ENCODE measurements at regions not wholly inside any gene's neighbourhood (a gene's known extent, or its start where the extent isn't known, plus 50 kb on each side); places are given as distances from the start of the nearest gene placed in this dataset.

DNA sequence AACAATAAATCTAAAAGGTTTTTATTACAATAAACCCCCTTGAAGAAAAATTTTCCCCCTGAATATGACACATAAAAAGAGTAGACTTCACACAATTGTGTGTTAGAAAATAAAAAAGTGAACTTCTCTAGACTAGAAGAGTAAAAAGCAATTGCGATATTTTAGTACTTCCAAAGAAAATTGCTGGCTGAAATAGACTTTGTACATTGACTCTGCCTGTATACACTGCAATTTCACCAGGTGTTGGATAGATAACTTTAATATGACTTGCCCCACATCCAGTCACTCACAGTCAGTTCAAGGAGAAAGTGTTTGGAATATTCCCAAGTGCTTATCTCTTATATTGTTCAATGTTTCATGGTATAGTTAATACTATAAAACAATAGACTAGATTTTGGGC lies 1780.1 kb upstream of the PCDH20 start:
- CTCF ChIA-PET, result no interaction called here
- Histone ChIP-seq H3K14ac (replicated peaks; ENCODE audit: low read depth, low read length) (no peak overlapping the region), H4K8ac (ENCODE audit: low read depth in 2 of 2, low read length in 2 of 2) (no peak overlapping the region), H3K27ac (ENCODE audit: insufficient read depth, low read length) (no peak overlapping the region), H2BK15ac (ENCODE audit: low read depth, low read length) (no peak overlapping the region), H3K4me3 (ENCODE audit: insufficient read depth, low read depth, low read length) (no peak overlapping the region), H2BK120ac (ENCODE audit: low read depth, low read length) (no peak overlapping the region), H3K18ac (ENCODE audit: low read depth, low read length) (no peak overlapping the region), H3K4me1 (ENCODE audit: control insufficient read depth, insufficient read depth, low read length) (peaks cover under 1% of the 10 kb centered on the region; the same call in 1 of the 2 replicates), H3K4ac (ENCODE audit: low read depth, low read length) (no peak overlapping the region), H3K27me3 (ENCODE audit: control insufficient read depth, insufficient read depth, low read length) (no peaks in the 10 kb centered on the region), H2BK5ac (ENCODE audit: low read depth, low read length, poor library complexity, severe bottlenecking) (no peak overlapping the region), H3K36me3 (ENCODE audit: control insufficient read depth, insufficient read depth, low read length) (no peaks in the 10 kb centered on the region), H4K91ac (ENCODE audit: insufficient read depth, low read depth, low read length) (no peak overlapping the region), H3K9ac (ENCODE audit: low read depth, low read length) (no peak overlapping the region), H2AFZ (replicated peaks; ENCODE audit: low read length, poor library complexity) (no peak overlapping the region), H4K5ac (ENCODE audit: low read depth, low read length) (no peak overlapping the region), H2BK20ac (ENCODE audit: low read depth, low read length) (no peak overlapping the region), H4K20me1 (ENCODE audit: insufficient read depth, low read length) (no peaks in the 10 kb centered on the region), H3K56ac (ENCODE audit: extremely low read depth, insufficient read depth, low read length) (no peak overlapping the region), H3K23ac (ENCODE audit: low read depth, low read length) (no peak overlapping the region), H3K9me3 (ENCODE audit: control insufficient read depth, insufficient read depth, low read length) (no peaks in the 10 kb centered on the region), H3K9me1 (ENCODE audit: insufficient read depth, low read length) (no peaks in the 10 kb centered on the region), H3K79me1 (ENCODE audit: low read depth in 1 of 2, low read length in 2 of 2) (no peaks in the 10 kb centered on the region), H3K4me2 (ENCODE audit: low read depth, low read length) (no peak overlapping the region), H2AK5ac (ENCODE audit: low read depth, low read length) (no peak overlapping the region), H2AK9ac (replicated peaks; ENCODE audit: low read depth, low read length, poor library complexity) (no peak overlapping the region)
- no peak for ATAC-seq (ENCODE audit: low read depth)
- no peak for DNase-seq
- no TSS peak for BruUV-seq (replicated peaks)
- TF ChIP-seq, protein P1, sequence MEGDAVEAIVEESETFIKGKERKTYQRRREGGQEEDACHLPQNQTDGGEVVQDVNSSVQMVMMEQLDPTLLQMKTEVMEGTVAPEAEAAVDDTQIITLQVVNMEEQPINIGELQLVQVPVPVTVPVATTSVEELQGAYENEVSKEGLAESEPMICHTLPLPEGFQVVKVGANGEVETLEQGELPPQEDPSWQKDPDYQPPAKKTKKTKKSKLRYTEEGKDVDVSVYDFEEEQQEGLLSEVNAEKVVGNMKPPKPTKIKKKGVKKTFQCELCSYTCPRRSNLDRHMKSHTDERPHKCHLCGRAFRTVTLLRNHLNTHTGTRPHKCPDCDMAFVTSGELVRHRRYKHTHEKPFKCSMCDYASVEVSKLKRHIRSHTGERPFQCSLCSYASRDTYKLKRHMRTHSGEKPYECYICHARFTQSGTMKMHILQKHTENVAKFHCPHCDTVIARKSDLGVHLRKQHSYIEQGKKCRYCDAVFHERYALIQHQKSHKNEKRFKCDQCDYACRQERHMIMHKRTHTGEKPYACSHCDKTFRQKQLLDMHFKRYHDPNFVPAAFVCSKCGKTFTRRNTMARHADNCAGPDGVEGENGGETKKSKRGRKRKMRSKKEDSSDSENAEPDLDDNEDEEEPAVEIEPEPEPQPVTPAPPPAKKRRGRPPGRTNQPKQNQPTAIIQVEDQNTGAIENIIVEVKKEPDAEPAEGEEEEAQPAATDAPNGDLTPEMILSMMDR (conservative IDR thresholded peaks at IDR 0.05; ENCODE audit: low read depth, low read length), result no peak
- TF ChIP-seq MXI1 (IDR thresholded peaks at IDR 0.05; ENCODE audit: borderline replicate concordance, low read depth, low read length), result no peak
- no peak for TF ChIP-seq MAZ (IDR thresholded peaks at IDR 0.05; ENCODE audit: borderline replicate concordance, low read depth, low read length)
- no peak for TF ChIP-seq MAFK (IDR thresholded peaks at IDR 0.05; ENCODE audit: low read depth, low read length)
- TF ChIP-seq, protein P2, sequence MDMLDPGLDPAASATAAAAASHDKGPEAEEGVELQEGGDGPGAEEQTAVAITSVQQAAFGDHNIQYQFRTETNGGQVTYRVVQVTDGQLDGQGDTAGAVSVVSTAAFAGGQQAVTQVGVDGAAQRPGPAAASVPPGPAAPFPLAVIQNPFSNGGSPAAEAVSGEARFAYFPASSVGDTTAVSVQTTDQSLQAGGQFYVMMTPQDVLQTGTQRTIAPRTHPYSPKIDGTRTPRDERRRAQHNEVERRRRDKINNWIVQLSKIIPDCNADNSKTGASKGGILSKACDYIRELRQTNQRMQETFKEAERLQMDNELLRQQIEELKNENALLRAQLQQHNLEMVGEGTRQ (IDR thresholded peaks at IDR 0.05; ENCODE audit: low read depth, low read length), result no peak
- no peak for TF ChIP-seq FOS (IDR thresholded peaks at IDR 0.05; ENCODE audit: low read depth, low read length)
- TF ChIP-seq BHLHE40 (IDR thresholded peaks at IDR 0.05; ENCODE audit: low read depth, low read length), result no peak
- TF ChIP-seq RFX5 (IDR thresholded peaks at IDR 0.05; ENCODE audit: low read depth, low read length), result no peak
- no peak for TF ChIP-seq POLR2A (IDR thresholded peaks at IDR 0.05; ENCODE audit: low read depth, low read length)
- TF ChIP-seq SMC3 (IDR thresholded peaks at IDR 0.05; ENCODE audit: low read depth, low read length), result no peak
- no peak for TF ChIP-seq RCOR1 (IDR thresholded peaks at IDR 0.05; ENCODE audit: insufficient replicate concordance, low read length)
- TF ChIP-seq RAD21 (IDR thresholded peaks at IDR 0.05; ENCODE audit: low read length), result no peak
- TF ChIP-seq CEBPB (IDR thresholded peaks at IDR 0.05; ENCODE audit: low read depth, low read length), result no peak
- no peak for TF ChIP-seq NFE2L2 (IDR thresholded peaks at IDR 0.05; ENCODE audit: low read depth, low read length)
- TF ChIP-seq, protein P3, sequence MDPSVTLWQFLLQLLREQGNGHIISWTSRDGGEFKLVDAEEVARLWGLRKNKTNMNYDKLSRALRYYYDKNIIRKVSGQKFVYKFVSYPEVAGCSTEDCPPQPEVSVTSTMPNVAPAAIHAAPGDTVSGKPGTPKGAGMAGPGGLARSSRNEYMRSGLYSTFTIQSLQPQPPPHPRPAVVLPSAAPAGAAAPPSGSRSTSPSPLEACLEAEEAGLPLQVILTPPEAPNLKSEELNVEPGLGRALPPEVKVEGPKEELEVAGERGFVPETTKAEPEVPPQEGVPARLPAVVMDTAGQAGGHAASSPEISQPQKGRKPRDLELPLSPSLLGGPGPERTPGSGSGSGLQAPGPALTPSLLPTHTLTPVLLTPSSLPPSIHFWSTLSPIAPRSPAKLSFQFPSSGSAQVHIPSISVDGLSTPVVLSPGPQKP (IDR thresholded peaks at IDR 0.05; ENCODE audit: borderline replicate concordance, low read depth, low read length), result no peak
- TF ChIP-seq CHD1 (IDR thresholded peaks at IDR 0.05; ENCODE audit: low read depth, low read length), result no peak
- in situ Hi-C loops (cut with MboI; ENCODE audit: low sequenced_read_pairs) (no loop called here), intact Hi-C loops (cut with micrococcal nuclease) (no loop called here), dilution Hi-C loops (cut with HindIII; ENCODE audit: low sequenced_read_pairs, unreplicated experiment) (no loop called here)
- WGBS, 2 experiments (ENCODE audit: extremely low coverage in 2 of 2, insufficient read length in 1 of 2), result no CpG with 5 or more reads among the region's 1 CpG
- POLR2A ChIA-PET (ENCODE audit: unreplicated experiment), result no interaction called here
